Large intestine (tissue), 3 donors: ENCODE measurements at regions not wholly inside any gene's neighbourhood (a gene's known extent, or its start where the extent isn't known, plus 50 kb on each side); places are given as distances from the start of the nearest gene placed in this dataset.
"Not testable (repeated sequence)": the region's sequence is repeated elsewhere in the genome, so short reads cannot be mapped to it uniquely, and the experiment has no call there.

ENCODE experiments used
- DNase-seq, 2 donors: peaks; one replicate each; pipeline versions ENCODE4 v3.0.0 to v3.0.0-alpha.2; 2013
- H3K27ac ChIP-seq: one replicate; pipeline ENCODE4 v1.5.1; 2013; ENCODE audit warnings: low read length
- H3K27me3 ChIP-seq: 2 replicates; pipeline ENCODE4 v1.6.1; 2013; ENCODE audit warnings: low read length; ENCODE audit not compliant: control insufficient read depth, insufficient read depth
- H3K36me3 ChIP-seq: 2 replicates; pipeline ENCODE4 v1.6.1; 2013; ENCODE audit warnings: low read length; ENCODE audit not compliant: control insufficient read depth, insufficient read depth
- H3K4me1 ChIP-seq: one replicate; pipeline ENCODE4 v1.6.1; 2013; ENCODE audit warnings: low read length; ENCODE audit not compliant: control insufficient read depth, insufficient read depth
- H3K4me3 ChIP-seq: one replicate; pipeline ENCODE4 v1.5.1; 2013; ENCODE audit warnings: low read length
- H3K9me3 ChIP-seq: one replicate; pipeline ENCODE4 v1.6.1; 2013; ENCODE audit warnings: mild to moderate bottlenecking, low read depth, low read length, moderate library complexity; ENCODE audit not compliant: control insufficient read depth
- WGBS: methylation state at CpG from one replicate; pipeline ENCODE4 v1.1.5; 2013; ENCODE audit warnings: low lambda C conversion rate; ENCODE audit not compliant: insufficient coverage; 5-methylcytosine and 5-hydroxymethylcytosine counted together

DNA sequence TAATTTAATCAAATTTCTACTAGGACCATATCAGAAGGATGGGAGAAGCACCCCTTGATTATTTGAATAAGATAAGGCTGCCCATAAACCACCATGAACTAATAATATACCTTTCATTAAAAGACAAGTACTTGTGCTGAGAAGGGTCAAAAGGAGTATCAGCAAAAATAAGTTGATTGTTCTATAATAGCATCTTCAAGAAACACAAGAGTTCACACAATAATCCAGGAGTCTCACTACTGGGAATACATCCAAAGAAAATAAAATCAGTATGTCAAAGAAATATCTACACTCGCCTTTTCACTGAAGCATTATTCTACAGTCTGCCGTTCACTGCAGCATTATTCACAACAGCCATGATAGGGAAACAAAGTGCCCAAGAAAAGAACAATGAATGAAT, 1310.1 kb upstream of the PCDH9 start:
- DNase-seq = no peak
- Histone ChIP-seq H3K27me3 (no peaks in the 10 kb centered on the region), H3K27ac (no peak overlapping the region), H3K9me3 (no peaks in the 10 kb centered on the region), H3K4me3 (no peak overlapping the region), H3K36me3 (no peaks in the 10 kb centered on the region), H3K4me1 (no peaks in the 10 kb centered on the region)
- WGBS = 92% methylated on average over 2 of the region's 2 CpGs

DNA sequence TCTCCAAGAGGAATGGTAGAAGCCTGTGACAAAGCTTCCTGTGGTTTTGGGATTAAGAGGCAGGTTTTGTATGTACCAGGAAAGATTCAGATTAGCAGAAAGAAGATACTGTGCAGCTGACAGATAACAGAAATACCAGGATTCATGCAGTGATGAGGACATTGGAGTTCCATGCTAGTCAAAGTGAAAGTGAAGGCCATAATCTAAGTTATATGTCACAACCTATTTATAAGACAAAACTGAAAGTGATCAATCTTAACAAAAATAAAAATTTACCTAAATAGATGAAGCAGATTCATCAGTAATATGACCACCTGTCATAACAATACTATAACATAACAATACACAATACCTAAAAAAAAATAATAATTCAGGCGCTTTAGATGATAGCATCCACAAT, 1305.2 kb upstream of the PCDH9 start:
- H3K4me3 ChIP-seq = no peak overlapping the region
- H3K27ac ChIP-seq = no peak overlapping the region
- H3K27me3 ChIP-seq = no peaks in the 10 kb centered on the region
- WGBS = no CpG with 5 or more reads among the region's 1 CpG
- no peaks in the 10 kb centered on the region for H3K36me3 ChIP-seq
- H3K9me3 ChIP-seq = no peaks in the 10 kb centered on the region
- no peak for DNase-seq
- no peaks in the 10 kb centered on the region for H3K4me1 ChIP-seq

DNA sequence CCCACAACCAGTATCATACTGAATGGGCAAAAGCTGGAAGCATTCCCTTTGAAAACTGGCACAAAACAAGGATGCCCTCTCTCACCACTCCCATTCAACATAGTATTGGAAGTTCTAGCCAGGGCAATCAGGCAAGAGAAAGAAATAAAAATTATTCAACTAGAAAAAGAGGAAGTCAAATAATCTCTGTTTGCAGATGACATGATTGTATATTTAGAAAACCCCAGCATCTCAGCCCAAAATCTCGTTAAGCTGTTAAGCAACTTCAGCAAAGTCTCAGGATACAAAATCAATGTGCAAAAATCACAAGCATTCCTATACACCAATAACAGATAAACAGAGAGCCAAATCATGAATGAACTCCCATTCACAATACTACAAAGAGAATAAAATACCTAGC, 1297.0 kb upstream of the PCDH9 start:
- WGBS = no CpG with 5 or more reads among the region's 1 CpG
- H3K4me1 ChIP-seq, H3K9me3 ChIP-seq, H3K27me3 ChIP-seq, DNase-seq, H3K4me3 ChIP-seq, H3K36me3 ChIP-seq, H3K27ac ChIP-seq: not testable (repeated sequence)

DNA sequence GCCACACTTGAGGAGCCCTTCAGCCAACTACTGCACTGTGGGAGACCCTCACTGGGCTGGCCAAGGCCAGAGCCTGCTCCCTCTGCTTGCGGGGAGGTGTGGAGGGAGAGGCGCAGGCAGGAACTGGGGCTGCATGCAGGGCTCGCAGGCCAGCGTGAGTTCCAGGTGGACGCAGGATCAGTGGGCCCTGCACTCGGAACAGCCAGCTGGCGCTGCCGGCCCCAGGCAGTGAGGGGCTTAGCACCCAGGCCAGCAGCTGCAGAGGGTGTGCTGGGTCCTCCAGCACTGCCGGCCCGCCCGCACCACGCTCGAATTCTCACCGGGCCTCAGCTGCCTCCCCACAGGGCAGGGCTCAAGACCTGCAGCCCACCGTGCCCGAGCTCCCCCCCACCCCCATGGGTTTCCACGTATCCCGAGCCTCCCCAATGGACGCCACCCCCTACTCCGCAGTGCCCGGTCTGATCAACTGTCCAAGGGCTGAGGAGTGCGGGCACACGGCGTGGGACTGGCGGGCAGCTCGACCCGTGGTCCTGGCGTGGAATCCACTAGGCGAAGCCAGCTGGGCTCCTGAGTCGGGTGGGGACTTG, 1293.8 kb upstream of the PCDH9 start:
- Histone ChIP-seq H3K4me1 (no peaks in the 10 kb centered on the region), H3K9me3 (peaks cover 6% of the 10 kb centered on the region), H3K27me3 (no peaks in the 10 kb centered on the region), H3K4me3 (no peak overlapping the region), H3K27ac (no peak overlapping the region), H3K36me3 (no peaks in the 10 kb centered on the region)
- WGBS = no CpG with 5 or more reads among the region's 30 CpGs
- no peak for DNase-seq

DNA sequence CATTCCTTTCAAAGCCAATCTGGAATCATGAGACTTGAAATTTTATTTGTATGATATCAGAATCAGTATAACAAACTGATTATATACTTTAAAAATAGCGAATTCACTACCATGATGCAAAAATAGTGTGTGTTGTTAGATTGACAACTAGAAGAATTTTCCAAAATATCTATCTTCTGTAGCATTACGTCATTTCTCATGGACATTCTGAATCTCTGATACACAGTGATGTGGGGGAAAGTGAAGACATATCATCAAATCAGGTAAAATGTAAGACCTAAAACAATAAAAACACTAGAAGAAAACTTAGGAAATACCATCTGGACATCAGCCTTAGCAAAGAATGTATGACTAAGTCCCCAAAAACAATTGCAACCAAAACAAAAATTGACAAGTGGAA, 1292.0 kb upstream of the PCDH9 start:
- Histone ChIP-seq H3K27me3 (no peaks in the 10 kb centered on the region), H3K36me3 (no peaks in the 10 kb centered on the region), H3K4me3 (no peak overlapping the region), H3K4me1 (no peaks in the 10 kb centered on the region), H3K9me3 (peaks cover 6% of the 10 kb centered on the region), H3K27ac (no peak overlapping the region)
- 44% methylated on average over 2 of the region's 2 CpGs for WGBS
- DNase-seq = no peak

DNA sequence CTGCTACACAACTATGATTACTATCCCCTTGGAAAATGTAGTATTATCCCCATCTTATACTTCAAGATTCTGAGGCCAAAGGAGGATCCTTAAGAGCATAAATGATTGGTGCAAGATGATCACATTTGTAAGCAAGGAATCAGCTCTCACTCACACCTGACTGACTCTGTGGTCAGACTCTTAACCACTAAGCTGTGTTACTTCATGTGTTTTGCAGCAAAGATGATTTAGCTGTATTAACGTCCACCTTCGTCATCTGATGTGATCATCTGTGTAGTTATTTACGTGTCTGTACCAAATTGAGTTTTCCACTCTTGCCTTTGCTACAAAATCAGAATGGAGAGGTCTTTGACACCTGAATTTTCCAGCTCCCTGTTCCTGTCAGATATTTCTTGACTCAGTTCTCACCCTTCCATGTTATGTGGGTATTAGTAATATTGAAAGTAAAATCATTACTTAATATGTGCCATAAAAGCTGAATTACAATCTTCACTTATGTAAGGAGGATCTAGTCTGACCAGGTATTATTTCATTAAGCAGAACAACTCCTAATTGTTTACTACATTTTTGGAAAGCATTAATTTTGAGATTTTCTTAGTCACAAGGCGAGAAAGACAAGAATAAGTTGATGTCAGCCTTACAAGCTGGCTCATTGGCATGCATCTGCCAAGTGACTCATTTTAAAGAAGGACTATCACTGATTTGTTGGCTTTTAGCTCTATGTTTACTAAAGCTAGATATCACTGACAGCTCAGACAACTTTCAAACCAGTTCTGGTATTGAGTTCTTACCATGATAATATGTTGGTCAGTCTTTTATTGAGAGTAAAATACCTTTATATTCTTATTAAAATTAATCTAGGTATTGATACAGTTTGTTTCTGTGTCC, 1279.8 kb upstream of the PCDH9 start:
- no peak overlapping the region for H3K27ac ChIP-seq
- no peaks in the 10 kb centered on the region for H3K9me3 ChIP-seq
- DNase-seq = no peak
- no peaks in the 10 kb centered on the region for H3K36me3 ChIP-seq
- H3K27me3 ChIP-seq = no peaks in the 10 kb centered on the region
- no peak overlapping the region for H3K4me3 ChIP-seq
- H3K4me1 ChIP-seq = no peaks in the 10 kb centered on the region
- WGBS = 100% methylated on average over 1 of the region's 4 CpGs

DNA sequence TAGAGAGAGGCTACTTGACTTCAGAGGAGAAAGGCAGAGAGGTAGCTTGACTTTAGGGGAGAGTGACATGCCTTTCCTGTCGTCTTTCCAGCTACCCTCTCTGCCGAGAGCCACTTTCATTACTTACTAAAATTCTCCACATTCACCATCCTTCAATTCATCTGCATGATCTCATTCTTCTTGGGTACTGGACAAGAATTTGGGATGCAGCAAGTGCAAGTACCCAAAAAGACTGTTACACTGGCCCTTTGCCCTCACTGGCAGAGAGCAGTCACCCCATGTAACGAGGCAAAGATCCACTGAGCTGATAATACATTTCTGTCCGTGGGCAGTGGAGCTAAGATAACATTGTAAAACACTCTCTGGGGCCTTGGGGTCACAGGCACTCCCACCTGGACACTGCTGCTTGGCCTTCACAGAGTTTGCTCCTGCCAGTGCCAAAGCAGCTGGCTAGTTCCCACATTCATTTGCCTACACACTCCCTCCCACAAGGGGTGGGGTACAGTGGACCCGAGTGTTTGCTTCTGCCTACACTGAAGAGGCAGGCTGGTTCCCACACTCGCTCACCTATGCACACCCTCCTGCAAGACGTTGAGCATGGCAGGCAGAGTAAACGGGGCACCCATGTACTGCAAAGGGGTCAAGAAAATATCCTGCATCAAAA, 1276.9 kb upstream of the PCDH9 start:
- no peak for DNase-seq
- no peaks in the 10 kb centered on the region for H3K36me3 ChIP-seq
- WGBS = no CpG with 5 or more reads among the region's 8 CpGs
- no peaks in the 10 kb centered on the region for H3K27me3 ChIP-seq
- H3K9me3 ChIP-seq = no peaks in the 10 kb centered on the region
- no peak overlapping the region for H3K4me3 ChIP-seq
- H3K27ac ChIP-seq = no peak overlapping the region
- no peaks in the 10 kb centered on the region for H3K4me1 ChIP-seq

DNA sequence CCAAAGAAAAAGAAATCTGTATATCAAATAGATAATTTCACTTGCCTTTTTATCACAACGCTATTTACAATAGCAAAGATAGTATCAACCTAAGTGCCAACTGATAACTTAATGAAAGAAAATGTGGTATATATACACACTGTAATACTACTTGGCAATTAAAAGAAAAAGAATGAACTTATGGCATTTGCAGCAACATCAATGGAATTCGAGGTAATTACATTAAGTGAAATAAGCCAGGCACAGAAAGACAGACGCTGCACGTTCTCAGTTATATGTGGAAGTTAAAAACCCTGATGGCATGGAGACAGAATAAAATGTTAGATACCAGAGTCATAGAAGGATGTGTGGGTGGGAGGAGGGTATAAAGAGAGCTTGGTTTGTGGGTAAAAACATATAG, 1260.5 kb upstream of the PCDH9 start:
- Histone ChIP-seq H3K27me3 (no peaks in the 10 kb centered on the region), H3K4me1 (no peaks in the 10 kb centered on the region), H3K36me3 (no peaks in the 10 kb centered on the region), H3K4me3 (no peak overlapping the region), H3K27ac (no peak overlapping the region), H3K9me3 (no peaks in the 10 kb centered on the region)
- 72% methylated on average over 3 of the region's 4 CpGs for WGBS
- DNase-seq = no peak

DNA sequence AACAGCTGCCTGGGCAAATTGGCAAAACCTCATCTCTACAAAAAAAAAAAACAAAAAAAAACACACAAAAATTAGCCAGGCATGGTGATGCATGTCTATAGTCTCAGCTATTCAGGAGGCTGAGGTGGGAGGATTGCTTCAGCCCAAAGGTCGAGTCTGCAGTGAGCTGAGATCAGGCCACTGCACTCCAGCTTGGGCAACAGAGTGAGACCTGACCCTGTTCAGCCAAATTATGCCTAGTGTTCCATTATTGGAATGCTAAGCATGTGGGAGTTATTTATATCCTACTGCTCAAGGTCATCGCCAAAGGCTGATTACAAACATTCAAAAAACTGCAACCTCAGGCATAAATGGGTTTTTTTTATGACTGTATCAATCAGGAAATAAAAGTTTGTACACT, 1251.0 kb upstream of the PCDH9 start:
- WGBS = no CpG with 5 or more reads among the region's 2 CpGs
- Histone ChIP-seq H3K27me3 (no peaks in the 10 kb centered on the region), H3K4me1 (no peaks in the 10 kb centered on the region), H3K9me3 (no peaks in the 10 kb centered on the region), H3K4me3 (no peak overlapping the region), H3K36me3 (no peaks in the 10 kb centered on the region), H3K27ac (no peak overlapping the region)
- DNase-seq = no peak

DNA sequence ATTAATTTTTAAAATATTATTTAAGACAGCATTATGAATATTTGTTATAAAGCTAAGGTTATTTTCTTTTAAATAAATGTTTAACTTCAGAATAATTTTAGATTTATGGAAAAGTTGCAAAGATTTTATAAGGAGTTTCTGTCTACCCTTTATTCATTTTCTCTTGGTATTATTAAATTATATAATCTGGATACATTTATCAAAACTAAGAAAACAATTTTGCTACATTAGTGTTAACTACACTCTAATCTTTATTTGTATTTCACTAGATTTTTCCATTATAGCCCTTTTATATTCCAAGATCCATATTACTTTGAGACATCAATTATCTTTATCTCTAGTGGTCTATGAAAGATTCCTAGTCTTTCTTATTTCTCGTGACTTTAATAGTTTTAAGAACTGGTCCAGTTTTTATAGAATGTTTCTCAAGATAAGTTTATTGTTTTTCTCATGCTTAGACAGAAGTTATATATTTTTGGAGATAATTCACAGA, 1243.7 kb upstream of the PCDH9 start:
- Histone ChIP-seq H3K27ac (no peak overlapping the region), H3K4me3 (no peak overlapping the region), H3K4me1 (no peaks in the 10 kb centered on the region), H3K36me3 (no peaks in the 10 kb centered on the region), H3K27me3 (no peaks in the 10 kb centered on the region), H3K9me3 (no peaks in the 10 kb centered on the region)
- no peak for DNase-seq
- WGBS = 100% methylated on average over 1 of the region's 1 CpG
